Ishikawa (cell line): ENCODE measurements at regions not wholly inside any gene's neighbourhood (a gene's known extent, or its start where the extent isn't known, plus 50 kb on each side); places are given as distances from the start of the nearest gene placed in this dataset.

Experiments
- RAD21 ChIP-seq: IDR thresholded peaks from 2 replicates; pipeline ENCODE4 v1.6.1; 2012; ENCODE audit warnings: low read depth
- USF1 ChIP-seq: IDR thresholded peaks from 2 replicates; pipeline ENCODE4 v1.6.1; 2012

- TF ChIP-seq USF1: no peak
- peak; percentile 94 for TF ChIP-seq RAD21
These were observed 141.3 kb upstream of the CCDC54 start for GRCh38 chr3:107235928-107236315.
